IMR-90 (cell line): ENCODE measurements at regions not wholly inside any gene's neighbourhood (a gene's known extent, or its start where the extent isn't known, plus 50 kb on each side); places are given as distances from the start of the nearest gene placed in this dataset.
"Not testable (repeated sequence)": the region's sequence is repeated elsewhere in the genome, so short reads cannot be mapped to it uniquely, and the experiment has no call there.

Source experiments
- ATAC-seq: fragments of 200-7000 bp; cut with Tn5 transposase; 2 replicates; pipeline ENCODE4 v1.9.1; 2020; ENCODE audit warnings: low read depth, mild to moderate bottlenecking, moderate library complexity
- BruUV-seq: library from RNA; stranded (reverse); fragments of 400-500 nt; replicated peaks from 2 replicates; lab custom pipeline; 2021; lab: Mats Ljungman, UMichigan
- CTCF ChIA-PET: fragments of 300-600 bp; formaldehyde crosslinking; extraction: SDS; loops from one replicate; lab custom pipeline; 2021; ENCODE audit warnings: antibody characterized with exemption; lab: Yijun Ruan, JAX
- POLR2A ChIA-PET: fragments of 300-600 bp; sonication (Branson Sonifier 250); formaldehyde crosslinking; loops from one replicate; lab custom pipeline; 2022; ENCODE audit warnings: antibody characterized with exemption; ENCODE audit not compliant: unreplicated experiment; lab: Charles Lee
- DNase-seq: peaks from one replicate; pipeline ENCODE4 v3.0.0; 2013
- H2AFZ ChIP-seq: replicated peaks from 2 replicates; pipeline ENCODE3; 2013; ENCODE audit warnings: low read length, mild to moderate bottlenecking; ENCODE audit not compliant: poor library complexity
- H2AK5ac ChIP-seq: 2 replicates; pipeline ENCODE4 v1.6.1; 2013; ENCODE audit warnings: low read depth, low read length, inconsistent platforms
- H2AK9ac ChIP-seq: replicated peaks from 2 replicates; pipeline ENCODE3; 2013; ENCODE audit warnings: mild to moderate bottlenecking, low read depth, low read length, moderate library complexity; ENCODE audit not compliant: poor library complexity
- H2BK120ac ChIP-seq: 2 replicates; pipeline ENCODE4 v1.6.1; 2013; ENCODE audit warnings: low read depth, low read length, inconsistent platforms
- H2BK15ac ChIP-seq: 3 replicates; pipeline ENCODE4 v1.6.1; 2013; ENCODE audit warnings: low read depth, low read length, inconsistent platforms
- H2BK20ac ChIP-seq: 2 replicates; pipeline ENCODE4 v1.6.1; 2013; ENCODE audit warnings: low read depth, mild to moderate bottlenecking, inconsistent platforms, low read length, moderate library complexity
- H2BK5ac ChIP-seq: 2 replicates; pipeline ENCODE4 v1.6.1; 2013; ENCODE audit warnings: mild to moderate bottlenecking, low read depth, low read length, inconsistent platforms; ENCODE audit not compliant: poor library complexity, severe bottlenecking
- H3K14ac ChIP-seq: replicated peaks from 2 replicates; pipeline ENCODE4 v1.6.1; 2013; ENCODE audit warnings: low read depth, low read length, inconsistent platforms
- H3K18ac ChIP-seq: 2 replicates; pipeline ENCODE4 v1.6.1; 2013; ENCODE audit warnings: low read depth, low read length, control low read depth
- H3K23ac ChIP-seq: 2 replicates; pipeline ENCODE4 v1.6.1; 2013; ENCODE audit warnings: low read depth, low read length, inconsistent platforms
- H3K27ac ChIP-seq: 2 replicates; pipeline ENCODE4 v1.5.1; 2013; ENCODE audit warnings: mild to moderate bottlenecking, control low read depth, low read length; ENCODE audit not compliant: insufficient read depth
- H3K27me3 ChIP-seq: 2 replicates; pipeline ENCODE4 v1.6.1; 2013; ENCODE audit warnings: low read length; ENCODE audit not compliant: control insufficient read depth, insufficient read depth
- H3K36me3 ChIP-seq: 2 replicates; pipeline ENCODE4 v1.6.1; 2013; ENCODE audit warnings: low read length, mixed read lengths; ENCODE audit not compliant: control insufficient read depth, insufficient read depth
- H3K4ac ChIP-seq: 2 replicates; pipeline ENCODE4 v1.6.1; 2013; ENCODE audit warnings: low read depth, low read length, inconsistent platforms
- H3K4me1 ChIP-seq: 2 replicates; pipeline ENCODE4 v1.6.1; 2013; ENCODE audit warnings: low read length, mixed read lengths; ENCODE audit not compliant: control insufficient read depth, insufficient read depth
- H3K4me2 ChIP-seq: 2 replicates; pipeline ENCODE4 v1.6.1; 2013; ENCODE audit warnings: low read depth, mild to moderate bottlenecking, control low read depth, low read length, moderate library complexity
- H3K4me3 ChIP-seq: 2 replicates; pipeline ENCODE4 v1.5.1; 2013; ENCODE audit warnings: low read depth, mild to moderate bottlenecking, control low read depth, low read length, moderate library complexity; ENCODE audit not compliant: insufficient read depth
- H3K56ac ChIP-seq: 2 replicates; pipeline ENCODE4 v1.6.1; 2013; ENCODE audit warnings: low read length, inconsistent platforms; ENCODE audit not compliant: insufficient read depth; ENCODE audit errors: extremely low read depth
- H3K79me1 ChIP-seq, 2 experiments: 2 replicates each; pipeline ENCODE4 v1.6.1; 2013; ENCODE audit warnings: low read length in 2 of 2, inconsistent platforms in 1 of 2, low read depth in 1 of 2
- H3K9ac ChIP-seq: 2 replicates; pipeline ENCODE4 v1.6.1; 2013; ENCODE audit warnings: low read depth, low read length, control low read depth
- H3K9me1 ChIP-seq: 2 replicates; pipeline ENCODE4 v1.6.1; 2013; ENCODE audit warnings: low read length, inconsistent platforms; ENCODE audit not compliant: insufficient read depth
- H3K9me3 ChIP-seq: 2 replicates; pipeline ENCODE4 v1.6.1; 2013; ENCODE audit warnings: low read length; ENCODE audit not compliant: control insufficient read depth, insufficient read depth
- H4K20me1 ChIP-seq: 2 replicates; pipeline ENCODE4 v1.6.1; 2013; ENCODE audit warnings: low read length, inconsistent platforms; ENCODE audit not compliant: insufficient read depth
- H4K5ac ChIP-seq: 2 replicates; pipeline ENCODE4 v1.6.1; 2013; ENCODE audit warnings: mild to moderate bottlenecking, low read depth, low read length, control low read depth
- H4K8ac ChIP-seq, 2 experiments: 2 replicates each; pipeline ENCODE4 v1.6.1; 2013; ENCODE audit warnings: low read depth in 2 of 2, low read length in 2 of 2, control low read depth in 1 of 2, inconsistent platforms in 1 of 2
- H4K91ac ChIP-seq: 2 replicates; pipeline ENCODE4 v1.6.1; 2013; ENCODE audit warnings: low read depth, low read length, inconsistent platforms; ENCODE audit not compliant: insufficient read depth
- WGBS, 2 experiments: methylation state at CpG; one replicate each; pipeline versions ENCODE4 v1.1.5 to v1.1.7; 2013; ENCODE audit warnings: missing lambda C conversion rate in 2 of 2; ENCODE audit not compliant: insufficient read length in 1 of 2; ENCODE audit errors: extremely low coverage in 2 of 2; 5-methylcytosine and 5-hydroxymethylcytosine counted together
- dilution Hi-C: fragments of 300-500 bp; cut with HindIII; formaldehyde crosslinking; loops from one replicate; pipeline ENCODE4 v1.14.3; 2018; ENCODE audit warnings: low sequenced_read_pairs; ENCODE audit not compliant: unreplicated experiment
- in situ Hi-C: fragments of 300-500 bp; cut with MboI; formaldehyde crosslinking; loops from 3 replicates; pipeline ENCODE4 v1.14.3; 2019; ENCODE audit warnings: low sequenced_read_pairs, inconsistent platforms, mixed read lengths
- intact Hi-C: fragments of 100-400 bp; cut with micrococcal nuclease; formaldehyde crosslinking; loops from 2 replicates; pipeline ENCODE4 v1.10.0; 2022

GRCh38 chr10:46782001-46782874 lies 129.0 kb upstream of the PTPN20 start:
- H3K9me1 ChIP-seq, H4K8ac ChIP-seq, intact Hi-C loops, H4K91ac ChIP-seq, H3K27ac ChIP-seq, H3K9me3 ChIP-seq, CTCF ChIA-PET, H2BK15ac ChIP-seq, H3K27me3 ChIP-seq, H3K56ac ChIP-seq, H3K4me3 ChIP-seq, H3K4me2 ChIP-seq, in situ Hi-C loops, H2BK5ac ChIP-seq, H2BK20ac ChIP-seq, H2AK9ac ChIP-seq, POLR2A ChIA-PET, H2BK120ac ChIP-seq, H3K36me3 ChIP-seq, H2AFZ ChIP-seq, H3K14ac ChIP-seq, H3K18ac ChIP-seq, dilution Hi-C loops, H3K79me1 ChIP-seq, H4K5ac ChIP-seq, H4K20me1 ChIP-seq, H2AK5ac ChIP-seq, BruUV-seq, H3K23ac ChIP-seq, H3K4me1 ChIP-seq, H3K9ac ChIP-seq: not testable (repeated sequence)
- ATAC-seq (peak; percentile 25), DNase-seq (peak; percentile 18)
- no CpG with 5 or more reads among the region's 4 CpGs for WGBS, 2 experiments
- H3K4ac ChIP-seq = peak overlapping the region; percentile 29; the same call in 1 of the 2 replicates

GRCh38 chr10:46784665-46785064 lies 126.6 kb upstream of the PTPN20 start:
- H3K56ac ChIP-seq, dilution Hi-C loops, H3K27ac ChIP-seq, POLR2A ChIA-PET, H2AK5ac ChIP-seq, H4K5ac ChIP-seq, H2AFZ ChIP-seq, H2BK20ac ChIP-seq, H3K9ac ChIP-seq, H3K23ac ChIP-seq, H2BK5ac ChIP-seq, H3K4me2 ChIP-seq, H4K20me1 ChIP-seq, H3K18ac ChIP-seq, H2AK9ac ChIP-seq, in situ Hi-C loops, ATAC-seq, H2BK15ac ChIP-seq, H3K9me3 ChIP-seq, CTCF ChIA-PET, DNase-seq, intact Hi-C loops, H3K36me3 ChIP-seq, H4K91ac ChIP-seq, H2BK120ac ChIP-seq, H3K4me1 ChIP-seq, BruUV-seq, H3K4ac ChIP-seq, H3K9me1 ChIP-seq, H3K27me3 ChIP-seq, H3K79me1 ChIP-seq, H3K14ac ChIP-seq, H3K4me3 ChIP-seq, H4K8ac ChIP-seq: not testable (repeated sequence)
- no CpG with 5 or more reads among the region's 2 CpGs for WGBS, 2 experiments
